Fibroblast of upper back skin (primary cell): ENCODE measurements at regions not wholly inside any gene's neighbourhood (a gene's known extent, or its start where the extent isn't known, plus 50 kb on each side); places are given as distances from the start of the nearest gene placed in this dataset.

ENCODE experiments used
- DNase-seq: peaks from one replicate; pipeline ENCODE4 v3.0.0-alpha.2; 2013

GRCh38 chrX:143165778-143166177 lies 140.1 kb downstream of the SPANXN4 start:
- DNase-seq, result no peak

- no peak for DNase-seq
Observed at GRCh38 chrX:143139681-143140080, 114.0 kb downstream of the SPANXN4 start.

GRCh38 chrX:143121477-143121876 lies 95.7 kb downstream of the SPANXN4 start:
- DNase-seq, result no peak

GRCh38 chrX:143115466-143115865 lies 89.7 kb downstream of the SPANXN4 start:
- DNase-seq, result no peak

- DNase-seq, result peak; percentile 0
Observed at GRCh38 chrX:143095816-143096215, 70.1 kb downstream of the SPANXN4 start.

- DNase-seq, result no peak
Observed at GRCh38 chrX:143095321-143095720, 69.6 kb downstream of the SPANXN4 start.

GRCh38 chrX:143094417-143095023 lies 68.8 kb downstream of the SPANXN4 start:
- DNase-seq, result no peak
